Caco-2 (cell line): ENCODE measurements at regions not wholly inside any gene's neighbourhood (a gene's known extent, or its start where the extent isn't known, plus 50 kb on each side); places are given as distances from the start of the nearest gene placed in this dataset.

Source experiments
- BruUV-seq: library from RNA; stranded (reverse); fragments of 400-500 nt; replicated peaks from 2 replicates; lab custom pipeline; 2021; lab: Mats Ljungman, UMichigan
- CTCF ChIA-PET: fragments of 300-600 bp; sonication (Branson Sonifier 250); formaldehyde crosslinking; loops from one replicate; lab custom pipeline; 2022; ENCODE audit warnings: antibody characterized with exemption; lab: Charles Lee
- POLR2A ChIA-PET: fragments of 300-600 bp; sonication (Branson Sonifier 250); formaldehyde crosslinking; loops from one replicate; lab custom pipeline; 2022; ENCODE audit warnings: antibody characterized with exemption; lab: Charles Lee
- DNase-seq, 2 experiments: peaks; one replicate each; pipeline versions ENCODE4 v3.0.0 to v3.0.0-alpha.2; 2020 to 2022
- H3K27me3 ChIP-seq: replicated peaks from 2 replicates; pipeline ENCODE4 v1.6.0; 2011; ENCODE audit warnings: low read length; ENCODE audit not compliant: control insufficient read depth, insufficient read depth
- H3K36me3 ChIP-seq: 2 replicates; pipeline ENCODE4 v1.5.1; 2011; ENCODE audit warnings: low read length; ENCODE audit not compliant: control insufficient read depth, insufficient read depth
- H3K4me1 ChIP-seq: fragments of 250-450 bp; sonication (Bioruptor Pico); 2 replicates; pipeline ENCODE4 v1.5.1; 2020; ENCODE audit warnings: mild to moderate bottlenecking
- H3K4me3 ChIP-seq: 2 replicates; pipeline ENCODE4 v1.5.1; 2011; ENCODE audit warnings: low read depth, mild to moderate bottlenecking, control low read depth, low read length
- H3K9me3 ChIP-seq: fragments of 250-450 bp; sonication (Bioruptor Pico); 2 replicates; pipeline ENCODE4 v1.5.1; 2020; ENCODE audit warnings: mild to moderate bottlenecking, moderate library complexity
- H3K27ac Mint-ChIP-seq: one replicate; pipeline ENCODE4 v1.8.0; 2022; ENCODE audit warnings: mixed read lengths; ENCODE audit not compliant: unreplicated experiment
- H3K27me3 Mint-ChIP-seq: one replicate; pipeline ENCODE4 v1.8.0; 2022; ENCODE audit warnings: mixed read lengths; ENCODE audit not compliant: insufficient read depth, unreplicated experiment
- H3K36me3 Mint-ChIP-seq: one replicate; pipeline ENCODE4 v1.8.0; 2022; ENCODE audit warnings: mild to moderate bottlenecking, mixed read lengths; ENCODE audit not compliant: insufficient read depth, unreplicated experiment
- H3K4me1 Mint-ChIP-seq: one replicate; pipeline ENCODE4 v1.8.0; 2022; ENCODE audit warnings: low read depth, mixed read lengths; ENCODE audit not compliant: unreplicated experiment
- H3K4me3 Mint-ChIP-seq: one replicate; pipeline ENCODE4 v1.8.0; 2022; ENCODE audit warnings: mild to moderate bottlenecking, moderate library complexity, mixed read lengths; ENCODE audit not compliant: unreplicated experiment
- H3K9me3 Mint-ChIP-seq: one replicate; pipeline ENCODE4 v1.8.0; 2022; ENCODE audit warnings: mixed read lengths; ENCODE audit not compliant: unreplicated experiment
- intact Hi-C: fragments of 100-400 bp; cut with micrococcal nuclease; formaldehyde crosslinking; loops from one replicate; pipeline ENCODE4 v1.10.0; 2022; ENCODE audit not compliant: unreplicated experiment
- TF ChIP-seq, protein P1 (sequence below), 2 experiments: fragments of 200-600 bp in 1 of 2; IDR thresholded peaks; 1 replicate in 1 of 2; 2 replicates in 1 of 2; pipeline versions ENCODE4 v1.5.1 to v1.8.0; 2011 to 2022; ENCODE audit warnings: antibody characterized with exemption in 1 of 2, control low read depth in 1 of 2, inconsistent platforms in 1 of 2, low read depth in 1 of 2, low read length in 1 of 2, mild to moderate bottlenecking in 1 of 2, moderate library complexity in 1 of 2; ENCODE audit not compliant: insufficient read depth in 1 of 2, severe bottlenecking in 1 of 2, unreplicated experiment in 1 of 2

DNA sequence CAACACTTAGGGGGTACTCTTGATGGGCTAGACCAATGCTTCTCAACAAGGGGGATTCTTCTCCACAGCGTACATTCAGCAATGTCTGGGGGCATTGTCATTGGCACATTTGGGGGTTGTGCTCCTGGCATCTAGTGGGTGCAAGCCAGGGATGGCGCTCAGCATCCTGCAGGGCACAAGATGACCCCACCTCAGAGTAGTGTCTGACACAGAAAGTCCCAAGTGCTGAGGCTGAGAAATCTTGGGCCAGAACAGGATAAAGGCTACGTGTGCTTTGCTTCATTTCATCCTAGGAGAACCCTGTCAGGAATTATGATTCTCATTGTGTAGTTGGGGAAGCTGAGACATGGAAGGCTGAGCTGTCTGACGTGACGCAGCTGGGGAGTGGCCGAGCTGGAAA, 298.6 kb downstream of the CDH26 start:
- TF ChIP-seq, protein P1, sequence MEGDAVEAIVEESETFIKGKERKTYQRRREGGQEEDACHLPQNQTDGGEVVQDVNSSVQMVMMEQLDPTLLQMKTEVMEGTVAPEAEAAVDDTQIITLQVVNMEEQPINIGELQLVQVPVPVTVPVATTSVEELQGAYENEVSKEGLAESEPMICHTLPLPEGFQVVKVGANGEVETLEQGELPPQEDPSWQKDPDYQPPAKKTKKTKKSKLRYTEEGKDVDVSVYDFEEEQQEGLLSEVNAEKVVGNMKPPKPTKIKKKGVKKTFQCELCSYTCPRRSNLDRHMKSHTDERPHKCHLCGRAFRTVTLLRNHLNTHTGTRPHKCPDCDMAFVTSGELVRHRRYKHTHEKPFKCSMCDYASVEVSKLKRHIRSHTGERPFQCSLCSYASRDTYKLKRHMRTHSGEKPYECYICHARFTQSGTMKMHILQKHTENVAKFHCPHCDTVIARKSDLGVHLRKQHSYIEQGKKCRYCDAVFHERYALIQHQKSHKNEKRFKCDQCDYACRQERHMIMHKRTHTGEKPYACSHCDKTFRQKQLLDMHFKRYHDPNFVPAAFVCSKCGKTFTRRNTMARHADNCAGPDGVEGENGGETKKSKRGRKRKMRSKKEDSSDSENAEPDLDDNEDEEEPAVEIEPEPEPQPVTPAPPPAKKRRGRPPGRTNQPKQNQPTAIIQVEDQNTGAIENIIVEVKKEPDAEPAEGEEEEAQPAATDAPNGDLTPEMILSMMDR (IDR thresholded peaks at IDR 0.05; ENCODE audit: insufficient read depth in 1 of 2, low read depth in 1 of 2, low read length in 1 of 2, severe bottlenecking in 1 of 2, unreplicated experiment in 1 of 2) = no peak
- DNase-seq = no peak
- Histone ChIP-seq H3K36me3 (no peaks in the 10 kb centered on the region), H3K4me1 (no peaks in the 10 kb centered on the region), H3K4me3 (no peak overlapping the region), H3K27me3 (no peaks in the 10 kb centered on the region), H3K9me3 (no peaks in the 10 kb centered on the region)
- no peaks in the 10 kb centered on the region for H3K4me1 Mint-ChIP-seq
- H3K9me3 Mint-ChIP-seq = no peaks in the 10 kb centered on the region
- H3K27ac Mint-ChIP-seq = no peak overlapping the region
- H3K27me3 Mint-ChIP-seq = peaks cover 39% of the 10 kb centered on the region
- intact Hi-C loops = no loop called here
- no TSS peak for BruUV-seq
- POLR2A ChIA-PET = no interaction called here
- CTCF ChIA-PET = no interaction called here
- no peaks in the 10 kb centered on the region for H3K36me3 Mint-ChIP-seq
- no peak overlapping the region for H3K4me3 Mint-ChIP-seq

DNA sequence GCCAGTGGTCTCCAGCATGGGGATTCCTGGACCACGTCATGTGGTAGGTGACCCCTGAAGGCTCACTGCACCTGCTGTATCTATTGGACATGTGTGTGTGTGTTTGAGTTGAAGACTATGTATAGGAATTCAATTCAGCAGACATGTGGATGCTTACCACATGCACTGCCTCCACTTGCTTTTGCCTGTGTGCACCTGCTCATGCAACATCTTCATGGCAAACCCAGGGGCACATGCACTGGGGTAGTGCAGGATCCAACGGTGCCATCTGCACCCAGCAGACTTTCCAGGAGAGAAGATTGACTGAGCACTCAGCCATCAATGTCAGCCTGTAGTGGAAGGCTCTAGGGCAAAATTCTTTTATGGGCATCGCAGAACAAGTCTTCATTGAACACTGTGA, 299.4 kb downstream of the CDH26 start:
- no peak for DNase-seq
- Mint-ChIP-seq H3K4me3 (no peak overlapping the region), H3K36me3 (no peaks in the 10 kb centered on the region), H3K27ac (no peak overlapping the region), H3K9me3 (no peaks in the 10 kb centered on the region), H3K4me1 (no peaks in the 10 kb centered on the region), H3K27me3 (peaks cover 35% of the 10 kb centered on the region)
- ChIA-PET POLR2A (no interaction called here), CTCF (no interaction called here)
- TF ChIP-seq, protein P1 (IDR thresholded peaks at IDR 0.05; ENCODE audit: insufficient read depth in 1 of 2, low read depth in 1 of 2, low read length in 1 of 2, severe bottlenecking in 1 of 2, unreplicated experiment in 1 of 2) = no peak
- no TSS peak for BruUV-seq
- H3K36me3 ChIP-seq = no peaks in the 10 kb centered on the region
- no peak overlapping the region for H3K4me3 ChIP-seq
- intact Hi-C loops = no loop called here
- H3K27me3 ChIP-seq = no peaks in the 10 kb centered on the region
- H3K9me3 ChIP-seq = no peaks in the 10 kb centered on the region
- H3K4me1 ChIP-seq = no peaks in the 10 kb centered on the region

DNA sequence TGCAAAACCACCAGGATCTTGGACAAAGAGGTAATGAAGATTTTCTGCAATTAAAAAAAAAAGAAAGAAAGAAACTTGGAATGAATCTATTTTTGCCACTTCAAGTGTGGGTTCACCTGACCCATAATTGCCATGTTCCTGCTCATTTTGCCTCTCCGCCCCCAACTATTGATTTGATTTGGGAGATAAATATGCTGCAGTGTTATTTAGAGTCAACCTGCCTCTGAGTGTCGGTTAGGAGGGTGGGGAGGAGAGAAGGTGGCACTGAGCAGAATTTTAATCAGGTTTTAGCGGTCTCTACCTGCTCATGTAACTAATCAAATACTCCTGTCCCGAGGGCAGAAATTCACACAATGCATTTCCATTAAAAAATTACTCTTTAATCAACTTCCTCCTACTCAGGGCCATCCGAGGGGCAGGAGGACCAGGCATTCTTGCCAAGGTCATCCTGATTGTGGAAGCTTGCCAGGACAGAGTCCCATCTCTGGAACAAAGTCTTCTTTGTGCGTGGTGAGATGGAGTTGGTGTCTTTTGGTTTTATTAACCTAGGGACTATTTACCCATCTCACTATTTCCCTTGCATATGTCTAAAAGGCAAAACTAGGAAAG, 300.1 kb downstream of the CDH26 start:
- BruUV-seq = no TSS peak
- H3K4me1 ChIP-seq = no peaks in the 10 kb centered on the region
- H3K4me3 ChIP-seq = no peak overlapping the region
- no peaks in the 10 kb centered on the region for H3K36me3 ChIP-seq
- CTCF ChIA-PET = interaction anchor here (2.4 kb wide), 1 partner anchor 47 kb away, joined by 7 read pairs; no protein-coding TSS in a partner anchor
- H3K36me3 Mint-ChIP-seq = no peaks in the 10 kb centered on the region
- H3K27me3 Mint-ChIP-seq = peaks cover 35% of the 10 kb centered on the region
- H3K9me3 Mint-ChIP-seq = no peaks in the 10 kb centered on the region
- H3K27me3 ChIP-seq = no peaks in the 10 kb centered on the region
- no peak for DNase-seq
- no peaks in the 10 kb centered on the region for H3K4me1 Mint-ChIP-seq
- POLR2A ChIA-PET = no interaction called here
- H3K27ac Mint-ChIP-seq = no peak overlapping the region
- no peak overlapping the region for H3K4me3 Mint-ChIP-seq
- TF ChIP-seq, protein P1 (IDR thresholded peaks at IDR 0.05; ENCODE audit: insufficient read depth in 1 of 2, low read depth in 1 of 2, low read length in 1 of 2, severe bottlenecking in 1 of 2, unreplicated experiment in 1 of 2) = no peak
- no peaks in the 10 kb centered on the region for H3K9me3 ChIP-seq
- intact Hi-C loops = no loop called here
